Panc1 (cell line): ENCODE measurements at regions not wholly inside any gene's neighbourhood (a gene's known extent, or its start where the extent isn't known, plus 50 kb on each side); places are given as distances from the start of the nearest gene placed in this dataset.
"Not testable (repeated sequence)": the region's sequence is repeated elsewhere in the genome, so short reads cannot be mapped to it uniquely, and the experiment has no call there.

Experiments
- ATAC-seq: fragments of 200-7000 bp; cut with Tn5 transposase; 2 replicates; pipeline ENCODE4 v1.9.1; 2020; ENCODE audit warnings: mild to moderate bottlenecking, moderate library complexity
- BruUV-seq: library from RNA; stranded (reverse); fragments of 400-500 nt; replicated peaks from 2 replicates; lab custom pipeline; 2021; lab: Mats Ljungman, UMichigan
- CTCF ChIA-PET: fragments of 300-600 bp; sonication (Branson Sonifier 250); formaldehyde crosslinking; loops from one replicate; lab custom pipeline; 2022; ENCODE audit warnings: antibody characterized with exemption; lab: Charles Lee
- POLR2A ChIA-PET: fragments of 300-600 bp; sonication (Branson Sonifier 250); formaldehyde crosslinking; loops from one replicate; lab custom pipeline; 2022; ENCODE audit warnings: antibody characterized with exemption; lab: Charles Lee
- DNase-seq: peaks from one replicate; pipeline ENCODE4 v3.0.0-alpha.2; 2010; ENCODE audit warnings: low read depth, low spot score
- H3K27ac ChIP-seq: 2 replicates; pipeline ENCODE4 v1.5.1; 2011; ENCODE audit warnings: mild to moderate bottlenecking, low read length, inconsistent platforms
- H3K27me3 ChIP-seq: fragments of 200-500 bp; sonication (Bioruptor generic); 2 replicates; pipeline ENCODE4 v1.6.0; 2014; ENCODE audit warnings: low read length, inconsistent platforms; ENCODE audit not compliant: control insufficient read depth, insufficient read depth
- H3K36me3 ChIP-seq: fragments of 200-500 bp; sonication (Bioruptor generic); 2 replicates; pipeline ENCODE4 v1.5.1; 2014; ENCODE audit warnings: inconsistent platforms, mild to moderate bottlenecking, low read length, moderate library complexity; ENCODE audit not compliant: control insufficient read depth, insufficient read depth
- H3K4me1 ChIP-seq: 2 replicates; pipeline ENCODE4 v1.5.1; 2011; ENCODE audit warnings: inconsistent platforms, mild to moderate bottlenecking, low read length, moderate library complexity; ENCODE audit not compliant: control insufficient read depth, insufficient read depth
- H3K4me3 ChIP-seq, 2 experiments: 2 replicates each; pipeline ENCODE4 v1.5.1; 2011 to 2012; ENCODE audit warnings: low read depth in 2 of 2, low read length in 2 of 2, mild to moderate bottlenecking in 2 of 2, inconsistent platforms in 1 of 2, moderate library complexity in 1 of 2
- H3K9me3 ChIP-seq: fragments of 200-500 bp; sonication (Bioruptor generic); 2 replicates; pipeline ENCODE4 v1.5.1; 2014; ENCODE audit warnings: low read depth, mild to moderate bottlenecking, inconsistent platforms, low read length, moderate library complexity; ENCODE audit not compliant: control insufficient read depth, insufficient read depth
- in situ Hi-C: cut with HindIII; loops from 2 replicates; pipeline ENCODE4 v1.10.0; 2016; ENCODE audit warnings: low sequenced_read_pairs, low pct_unique_long_range_greater_than_20kb
- intact Hi-C: fragments of 100-400 bp; cut with micrococcal nuclease; formaldehyde crosslinking; loops from one replicate; pipeline ENCODE4 v1.10.0; 2022; ENCODE audit not compliant: unreplicated experiment

- intact Hi-C loops, CTCF ChIA-PET, H3K4me1 ChIP-seq, H3K36me3 ChIP-seq, H3K27ac ChIP-seq, H3K9me3 ChIP-seq, POLR2A ChIA-PET, DNase-seq, H3K4me3 ChIP-seq, in situ Hi-C loops, ATAC-seq, BruUV-seq, H3K27me3 ChIP-seq: not testable (repeated sequence)
Observed at GRCh38 chr9:62095714-62096345, 906.0 kb downstream of the SPATA31A7 start.

DNA sequence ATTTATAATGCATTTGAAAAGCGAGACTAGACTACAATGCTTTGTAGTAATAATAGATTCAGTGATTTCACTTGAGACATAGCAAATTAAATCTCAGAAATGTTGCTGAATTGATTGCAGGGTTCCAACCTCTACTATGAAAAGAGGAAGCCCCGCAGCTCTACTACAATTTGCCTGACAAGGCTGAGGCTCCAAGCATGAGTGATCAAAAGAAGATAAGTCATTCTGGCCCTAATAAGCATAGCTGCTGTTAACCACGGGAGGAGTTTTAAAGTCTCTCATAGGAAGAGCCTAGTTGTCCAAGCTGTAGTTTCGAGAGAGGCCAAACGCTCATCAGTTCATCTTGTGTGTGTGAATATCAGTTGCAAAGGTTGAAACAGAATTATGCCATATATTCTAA, 920.6 kb downstream of the SPATA31A7 start:
- BruUV-seq, H3K9me3 ChIP-seq, H3K27ac ChIP-seq, H3K4me1 ChIP-seq, H3K36me3 ChIP-seq, intact Hi-C loops, H3K4me3 ChIP-seq, ATAC-seq, POLR2A ChIA-PET, CTCF ChIA-PET, DNase-seq, H3K27me3 ChIP-seq, in situ Hi-C loops: not testable (repeated sequence)

DNA sequence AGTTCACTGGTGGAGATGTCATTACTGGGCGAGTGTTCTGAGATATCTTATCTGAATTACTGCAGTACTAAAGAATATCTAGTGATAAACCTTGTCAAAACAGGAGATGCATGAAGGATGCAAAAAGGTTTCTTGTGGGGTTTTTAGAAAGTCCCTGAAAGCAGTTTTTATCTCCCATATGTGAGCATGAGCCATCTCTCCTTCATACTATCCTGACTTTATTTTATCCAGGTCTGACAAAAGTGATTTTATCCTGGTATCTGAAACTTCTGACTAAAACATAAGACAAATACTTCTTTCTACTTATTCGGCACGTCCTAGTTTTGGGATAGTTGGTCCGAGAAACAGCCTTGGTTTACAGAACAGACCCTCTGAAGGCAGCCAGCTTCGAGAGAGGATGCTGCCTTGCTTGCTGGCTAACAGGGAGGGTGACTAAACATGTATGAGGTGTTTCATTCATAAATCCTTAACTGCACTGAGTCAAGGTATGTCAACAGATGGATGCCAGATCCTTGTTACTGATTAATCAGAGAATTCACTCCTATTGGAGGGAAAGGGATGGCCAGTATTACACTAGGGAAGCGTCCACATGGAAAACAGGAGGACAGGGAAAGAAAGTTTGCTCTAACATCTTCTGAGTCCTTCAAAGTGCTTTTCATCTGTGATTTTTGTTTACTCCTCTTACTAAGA, 927.3 kb downstream of the SPATA31A7 start:
- DNase-seq, H3K4me3 ChIP-seq, H3K4me1 ChIP-seq, POLR2A ChIA-PET, H3K27ac ChIP-seq, H3K27me3 ChIP-seq, ATAC-seq, BruUV-seq, H3K9me3 ChIP-seq, intact Hi-C loops, CTCF ChIA-PET, in situ Hi-C loops, H3K36me3 ChIP-seq: not testable (repeated sequence)

GRCh38 chr9:62119656-62120055, 929.8 kb downstream of the SPATA31A7 start:
- in situ Hi-C loops, H3K4me3 ChIP-seq, H3K27me3 ChIP-seq, H3K27ac ChIP-seq, ATAC-seq, intact Hi-C loops, POLR2A ChIA-PET, H3K9me3 ChIP-seq, BruUV-seq, H3K36me3 ChIP-seq, CTCF ChIA-PET, H3K4me1 ChIP-seq, DNase-seq: not testable (repeated sequence)

- BruUV-seq, H3K4me3 ChIP-seq, ATAC-seq, H3K27me3 ChIP-seq, in situ Hi-C loops, H3K4me1 ChIP-seq, H3K27ac ChIP-seq, intact Hi-C loops, POLR2A ChIA-PET, CTCF ChIA-PET, H3K36me3 ChIP-seq, H3K9me3 ChIP-seq, DNase-seq: not testable (repeated sequence)
Observed at GRCh38 chr9:62125631-62126611, 936.1 kb downstream of the SPATA31A7 start.

- CTCF ChIA-PET, H3K9me3 ChIP-seq, BruUV-seq, POLR2A ChIA-PET, H3K27me3 ChIP-seq, H3K4me3 ChIP-seq, H3K36me3 ChIP-seq, in situ Hi-C loops, H3K4me1 ChIP-seq, H3K27ac ChIP-seq, DNase-seq, ATAC-seq, intact Hi-C loops: not testable (repeated sequence)
Observed at GRCh38 chr9:62135022-62135421, 945.2 kb downstream of the SPATA31A7 start.

DNA sequence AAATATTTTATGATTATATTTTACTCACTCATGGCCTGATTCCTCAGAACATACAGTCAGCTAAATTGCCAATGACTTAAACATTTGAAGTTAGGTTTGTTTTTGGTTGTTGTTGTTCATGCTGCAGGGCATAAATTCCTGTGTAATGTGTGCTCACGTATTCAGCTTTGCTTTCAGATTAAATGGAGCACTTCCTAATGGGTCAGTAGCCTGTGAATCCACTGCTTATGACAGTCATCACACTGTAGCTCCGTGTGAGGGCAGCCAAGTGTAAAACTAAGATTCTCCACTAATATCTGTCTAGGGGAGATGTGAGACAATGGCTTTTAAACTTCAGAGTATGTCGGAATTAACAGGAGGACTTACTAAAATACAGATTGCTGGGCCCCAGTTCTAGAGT, 955.8 kb downstream of the SPATA31A7 start:
- CTCF ChIA-PET, H3K4me1 ChIP-seq, H3K9me3 ChIP-seq, POLR2A ChIA-PET, in situ Hi-C loops, H3K36me3 ChIP-seq, H3K27ac ChIP-seq, ATAC-seq, H3K4me3 ChIP-seq, BruUV-seq, intact Hi-C loops, H3K27me3 ChIP-seq, DNase-seq: not testable (repeated sequence)
